Liver (tissue), 8 donors: ENCODE measurements at regions not wholly inside any gene's neighbourhood (a gene's known extent, or its start where the extent isn't known, plus 50 kb on each side); places are given as distances from the start of the nearest gene placed in this dataset.

Experiments used
- DNase-seq: peaks from one replicate; pipeline ENCODE4 v3.0.0-alpha.2; 2017; ENCODE audit warnings: low spot score
- H3K27ac ChIP-seq, 2 donors: one replicate each; pipeline ENCODE4 v1.7.0; 2013; ENCODE audit warnings: inconsistent platforms in 2 of 2, low read length in 2 of 2, control low read depth in 1 of 2, low read depth in 1 of 2, mild to moderate bottlenecking in 1 of 2
- H3K27me3 ChIP-seq, 4 donors: one replicate each; pipeline versions ENCODE4 v1.6.1 to v1.7.0; 2013; ENCODE audit warnings: low read length in 3 of 4, inconsistent platforms in 1 of 4, mild to moderate bottlenecking in 1 of 4, moderate library complexity in 1 of 4; ENCODE audit not compliant: control insufficient read depth in 4 of 4, insufficient read depth in 4 of 4
- H3K36me3 ChIP-seq, 4 donors: one replicate each; pipeline versions ENCODE4 v1.6.1 to v1.7.0; 2013; ENCODE audit warnings: low read length in 3 of 4, mild to moderate bottlenecking in 3 of 4, low read depth in 1 of 4, moderate library complexity in 1 of 4; ENCODE audit not compliant: control insufficient read depth in 4 of 4, insufficient read depth in 3 of 4
- H3K4me1 ChIP-seq, 4 donors: one replicate each; pipeline versions ENCODE4 v1.6.1 to v1.7.0; 2013; ENCODE audit warnings: low read length in 3 of 4, mild to moderate bottlenecking in 3 of 4, moderate library complexity in 1 of 4; ENCODE audit not compliant: control insufficient read depth in 4 of 4, insufficient read depth in 4 of 4
- H3K4me3 ChIP-seq, 3 donors: one replicate each; pipeline versions ENCODE4 v1.6.1 to v1.7.0; 2013; ENCODE audit warnings: low read length in 3 of 3, control low read depth in 1 of 3, low read depth in 1 of 3, mild to moderate bottlenecking in 1 of 3
- H3K9ac ChIP-seq, 2 donors: one replicate each; pipeline ENCODE4 v1.7.0; 2013; ENCODE audit warnings: low read length in 2 of 2, mild to moderate bottlenecking in 2 of 2, moderate library complexity in 2 of 2, control low read depth in 1 of 2, low read depth in 1 of 2
- H3K9me3 ChIP-seq, 4 donors: one replicate each; pipeline versions ENCODE4 v1.6.1 to v1.7.0; 2013; ENCODE audit warnings: low read length in 3 of 4; ENCODE audit not compliant: control insufficient read depth in 4 of 4
- ATF3 ChIP-seq: IDR thresholded peaks from 2 replicates; pipeline ENCODE4 v1.6.1; 2016; ENCODE audit warnings: antibody characterized with exemption
- CTCF ChIP-seq: fragments of 150-350 bp; IDR thresholded peaks from 2 replicates; pipeline ENCODE4 v1.5.1; 2017; ENCODE audit warnings: improper control_type of control experiment, low read depth, low read length; ENCODE audit not compliant: missing input control
- EGR1 ChIP-seq, 2 donors: IDR thresholded peaks; 2 replicates each; pipeline ENCODE4 v1.6.1; 2016 to 2018; ENCODE audit warnings: antibody characterized with exemption in 2 of 2, low read depth in 2 of 2
- FOXA1 ChIP-seq: IDR thresholded peaks from 2 replicates; pipeline ENCODE4 v1.6.1; 2016; ENCODE audit warnings: antibody characterized with exemption
- FOXA2 ChIP-seq: IDR thresholded peaks from 2 replicates; pipeline ENCODE4 v1.6.1; 2016; ENCODE audit warnings: antibody characterized with exemption
- GABPA ChIP-seq, 2 donors: IDR thresholded peaks in 1 of 2; conservative IDR thresholded peaks in 1 of 2; 2 replicates each; pipeline ENCODE4 v1.6.1; 2016; ENCODE audit warnings: antibody characterized with exemption in 2 of 2, mild to moderate bottlenecking in 1 of 2, moderate library complexity in 1 of 2
- HNF4A ChIP-seq, 2 donors: conservative IDR thresholded peaks; 2 replicates each; pipeline ENCODE4 v1.6.1; 2016; ENCODE audit warnings: antibody characterized with exemption in 2 of 2, mild to moderate bottlenecking in 2 of 2
- HNF4G ChIP-seq: IDR thresholded peaks from 2 replicates; pipeline ENCODE4 v1.6.1; 2016; ENCODE audit warnings: antibody characterized with exemption
- MAX ChIP-seq: IDR thresholded peaks from 2 replicates; pipeline ENCODE4 v1.6.1; 2016; ENCODE audit warnings: antibody characterized with exemption
- NR2F2 ChIP-seq: IDR thresholded peaks from 2 replicates; pipeline ENCODE4 v1.6.1; 2016; ENCODE audit warnings: antibody characterized with exemption
- RAD21 ChIP-seq, 2 donors: IDR thresholded peaks; 2 replicates each; pipeline ENCODE4 v1.6.1; 2016; ENCODE audit warnings: antibody characterized with exemption in 2 of 2, mild to moderate bottlenecking in 2 of 2
- RXRA ChIP-seq, 2 donors: IDR thresholded peaks; 2 replicates each; pipeline ENCODE4 v1.6.1; 2017 to 2018; ENCODE audit warnings: antibody characterized with exemption in 2 of 2, mild to moderate bottlenecking in 1 of 2
- TAF1 ChIP-seq: conservative IDR thresholded peaks from 2 replicates; pipeline ENCODE4 v1.6.1; 2016; ENCODE audit warnings: antibody characterized with exemption, mild to moderate bottlenecking
- YY1 ChIP-seq: IDR thresholded peaks from 2 replicates; pipeline ENCODE4 v1.6.1; 2016; ENCODE audit warnings: antibody characterized with exemption, mild to moderate bottlenecking
- WGBS: extraction: QIAGEN DNeasy Blood & Tissue Kit; methylation state at CpG from one replicate; pipeline ENCODE4 v1.1.7; 2013; 5-methylcytosine and 5-hydroxymethylcytosine counted together
- TF ChIP-seq, protein P1 (sequence below): IDR thresholded peaks from 2 replicates; pipeline ENCODE4 v1.6.1; 2016; ENCODE audit warnings: antibody characterized with exemption
- TF ChIP-seq, protein P2 (sequence below): IDR thresholded peaks from 2 replicates; pipeline ENCODE4 v1.6.1; 2016; ENCODE audit warnings: antibody characterized with exemption, mild to moderate bottlenecking
- donor health status: healthy.
- donor health status: healthy.
- donor health status: healthy.
- donor health status: healthy.
- donor health status: healthy.

DNA sequence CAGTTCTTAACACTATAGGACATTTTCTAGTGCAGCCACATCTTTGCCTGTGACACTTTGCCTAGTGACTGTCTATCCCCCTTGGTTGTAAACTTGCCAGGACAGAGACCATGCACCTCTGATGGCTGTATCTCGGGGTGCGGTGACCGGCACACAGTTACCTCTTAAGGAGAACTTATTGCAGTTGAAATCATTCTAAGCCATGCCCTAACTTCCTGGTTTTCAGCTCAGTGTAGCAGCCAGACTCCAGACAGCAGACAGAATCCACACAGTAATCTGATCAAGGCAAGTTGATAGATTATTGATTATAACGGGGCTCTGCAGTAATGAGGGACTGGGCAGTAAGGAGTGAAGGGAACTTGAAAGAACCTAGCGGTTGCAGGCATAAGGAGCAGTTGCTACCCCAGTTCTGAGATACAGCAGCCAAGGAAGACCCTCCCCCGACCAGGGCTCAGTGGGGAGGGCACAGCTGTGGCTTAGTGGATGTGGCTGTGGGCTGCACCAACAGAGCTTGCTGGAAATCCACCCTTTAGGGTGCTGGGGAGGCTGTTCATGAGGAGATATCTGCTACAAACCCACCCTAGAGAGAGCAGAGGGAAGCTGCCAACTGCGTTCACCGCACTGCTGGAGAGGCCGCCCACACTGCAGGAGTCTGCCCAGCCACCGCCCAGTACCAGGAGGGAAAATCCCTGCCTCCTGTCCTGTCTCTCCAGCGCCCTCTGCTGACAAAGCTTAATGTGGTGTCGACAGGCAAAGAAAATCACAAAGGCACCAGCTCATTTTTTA lies 58.2 kb upstream of the BEGAIN start (continued):
- TF ChIP-seq CTCF (peak; percentile 85), ATF3 (no peak), FOXA1 (no peak), GABPA (IDR thresholded peaks at IDR 0.05 in 1 of 2, conservative IDR thresholded peaks at IDR 0.05 in 1 of 2) (no peak), EGR1 (IDR thresholded peaks at IDR 0.05; ENCODE audit: low read depth in 2 of 2) (no peak)

DNA sequence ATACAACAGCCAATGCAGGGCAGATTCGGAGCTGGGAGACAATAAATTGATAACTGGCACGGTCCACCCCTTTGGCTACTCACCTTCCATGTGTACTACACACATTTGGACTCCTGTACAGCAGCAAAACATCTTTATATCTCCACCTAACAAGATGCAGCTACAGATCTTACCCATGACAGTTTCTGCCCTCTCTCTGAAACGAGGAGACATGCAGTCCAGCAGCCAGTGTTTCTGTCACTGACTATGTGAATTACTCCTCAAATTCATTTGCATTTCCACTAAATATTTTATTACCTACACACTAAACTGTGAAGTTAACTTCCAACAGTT lies 58.7 kb upstream of the BEGAIN start:
- TF ChIP-seq NR2F2, result no peak
- no peak for TF ChIP-seq GABPA (IDR thresholded peaks at IDR 0.05 in 1 of 2, conservative IDR thresholded peaks at IDR 0.05 in 1 of 2)
- TF ChIP-seq, protein P1, sequence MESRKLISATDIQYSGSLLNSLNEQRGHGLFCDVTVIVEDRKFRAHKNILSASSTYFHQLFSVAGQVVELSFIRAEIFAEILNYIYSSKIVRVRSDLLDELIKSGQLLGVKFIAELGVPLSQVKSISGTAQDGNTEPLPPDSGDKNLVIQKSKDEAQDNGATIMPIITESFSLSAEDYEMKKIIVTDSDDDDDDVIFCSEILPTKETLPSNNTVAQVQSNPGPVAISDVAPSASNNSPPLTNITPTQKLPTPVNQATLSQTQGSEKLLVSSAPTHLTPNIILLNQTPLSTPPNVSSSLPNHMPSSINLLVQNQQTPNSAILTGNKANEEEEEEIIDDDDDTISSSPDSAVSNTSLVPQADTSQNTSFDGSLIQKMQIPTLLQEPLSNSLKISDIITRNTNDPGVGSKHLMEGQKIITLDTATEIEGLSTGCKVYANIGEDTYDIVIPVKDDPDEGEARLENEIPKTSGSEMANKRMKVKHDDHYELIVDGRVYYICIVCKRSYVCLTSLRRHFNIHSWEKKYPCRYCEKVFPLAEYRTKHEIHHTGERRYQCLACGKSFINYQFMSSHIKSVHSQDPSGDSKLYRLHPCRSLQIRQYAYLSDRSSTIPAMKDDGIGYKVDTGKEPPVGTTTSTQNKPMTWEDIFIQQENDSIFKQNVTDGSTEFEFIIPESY, result no peak
- TF ChIP-seq, protein P2, sequence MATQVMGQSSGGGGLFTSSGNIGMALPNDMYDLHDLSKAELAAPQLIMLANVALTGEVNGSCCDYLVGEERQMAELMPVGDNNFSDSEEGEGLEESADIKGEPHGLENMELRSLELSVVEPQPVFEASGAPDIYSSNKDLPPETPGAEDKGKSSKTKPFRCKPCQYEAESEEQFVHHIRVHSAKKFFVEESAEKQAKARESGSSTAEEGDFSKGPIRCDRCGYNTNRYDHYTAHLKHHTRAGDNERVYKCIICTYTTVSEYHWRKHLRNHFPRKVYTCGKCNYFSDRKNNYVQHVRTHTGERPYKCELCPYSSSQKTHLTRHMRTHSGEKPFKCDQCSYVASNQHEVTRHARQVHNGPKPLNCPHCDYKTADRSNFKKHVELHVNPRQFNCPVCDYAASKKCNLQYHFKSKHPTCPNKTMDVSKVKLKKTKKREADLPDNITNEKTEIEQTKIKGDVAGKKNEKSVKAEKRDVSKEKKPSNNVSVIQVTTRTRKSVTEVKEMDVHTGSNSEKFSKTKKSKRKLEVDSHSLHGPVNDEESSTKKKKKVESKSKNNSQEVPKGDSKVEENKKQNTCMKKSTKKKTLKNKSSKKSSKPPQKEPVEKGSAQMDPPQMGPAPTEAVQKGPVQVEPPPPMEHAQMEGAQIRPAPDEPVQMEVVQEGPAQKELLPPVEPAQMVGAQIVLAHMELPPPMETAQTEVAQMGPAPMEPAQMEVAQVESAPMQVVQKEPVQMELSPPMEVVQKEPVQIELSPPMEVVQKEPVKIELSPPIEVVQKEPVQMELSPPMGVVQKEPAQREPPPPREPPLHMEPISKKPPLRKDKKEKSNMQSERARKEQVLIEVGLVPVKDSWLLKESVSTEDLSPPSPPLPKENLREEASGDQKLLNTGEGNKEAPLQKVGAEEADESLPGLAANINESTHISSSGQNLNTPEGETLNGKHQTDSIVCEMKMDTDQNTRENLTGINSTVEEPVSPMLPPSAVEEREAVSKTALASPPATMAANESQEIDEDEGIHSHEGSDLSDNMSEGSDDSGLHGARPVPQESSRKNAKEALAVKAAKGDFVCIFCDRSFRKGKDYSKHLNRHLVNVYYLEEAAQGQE, result no peak
- no peak for TF ChIP-seq RXRA (IDR thresholded peaks at IDR 0.05)
- TF ChIP-seq HNF4G, result no peak
- no peaks in the 10 kb centered on the region for H3K9me3 ChIP-seq
- no peak overlapping the region for H3K9ac ChIP-seq
- 40% methylated on average over 3 of the region's 3 CpGs for WGBS
- no peaks in the 10 kb centered on the region for H3K36me3 ChIP-seq
- H3K27ac ChIP-seq, result no peak overlapping the region
- no peak overlapping the region for H3K4me3 ChIP-seq
- DNase-seq, result no peak
- H3K4me1 ChIP-seq, result peaks cover 2 to 39% (median 29%) of the 10 kb centered on the region in 4 donors
- no peaks in the 10 kb centered on the region for H3K27me3 ChIP-seq

DNA sequence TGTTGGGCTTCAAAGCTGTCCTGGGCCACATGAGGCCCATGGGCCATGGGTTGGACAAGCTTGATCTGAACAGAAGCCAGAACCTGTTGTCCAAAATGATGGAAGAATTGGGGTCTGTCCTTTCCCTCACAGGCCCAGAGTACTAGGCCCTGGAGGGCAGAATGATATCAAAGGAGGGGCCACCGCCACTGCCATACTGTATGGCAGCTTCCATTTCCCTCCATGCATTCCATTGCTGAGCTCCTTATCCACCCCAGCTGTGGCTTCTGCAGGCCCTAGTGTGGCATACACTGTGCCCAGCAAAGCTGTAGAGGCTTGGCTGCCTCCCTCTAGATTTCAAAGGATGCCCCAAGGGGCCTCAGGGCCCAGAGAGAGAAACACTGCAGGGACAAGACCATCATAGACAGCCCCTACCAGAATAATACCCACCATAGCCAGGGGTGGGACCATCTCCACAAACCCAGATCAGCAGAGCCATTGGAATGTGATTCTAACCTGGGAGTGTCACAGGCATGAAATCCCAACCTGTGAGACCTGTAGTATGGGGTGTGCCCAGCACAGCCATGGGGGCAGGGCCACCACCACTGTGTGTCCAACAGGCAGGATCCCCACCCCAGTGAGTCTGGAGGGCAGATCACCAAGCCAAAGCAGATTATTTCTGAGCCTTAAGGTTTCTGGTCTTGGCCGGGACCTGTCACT lies 61.4 kb upstream of the BEGAIN start:
- no peaks in the 10 kb centered on the region for H3K27me3 ChIP-seq
- peak overlapping the region; percentile 28 to 77 for H3K27ac ChIP-seq
- no peaks in the 10 kb centered on the region for H3K9me3 ChIP-seq
- 89% methylated on average over 2 of the region's 2 CpGs for WGBS
- no peak overlapping the region for H3K4me3 ChIP-seq
- DNase-seq, result no peak
- H3K4me1 ChIP-seq, result peaks cover 0 to 26% (median 23%) of the 10 kb centered on the region in 4 donors
- H3K9ac ChIP-seq, result no peak overlapping the region
- no peaks in the 10 kb centered on the region for H3K36me3 ChIP-seq
- TF ChIP-seq MAX (no peak), GABPA (IDR thresholded peaks at IDR 0.05 in 1 of 2, conservative IDR thresholded peaks at IDR 0.05 in 1 of 2) (no peak), FOXA2 (no peak), ATF3 (no peak), HNF4G (no peak), FOXA1 (no peak), TAF1 (no peak), RAD21 (IDR thresholded peaks at IDR 0.05) (no peak), YY1 (no peak), RXRA (IDR thresholded peaks at IDR 0.05) (no peak), HNF4A (conservative IDR thresholded peaks at IDR 0.05) (no peak), NR2F2 (no peak)
- TF ChIP-seq, protein P1, result no peak
